OCI-LY7 (cell line): ENCODE measurements at regions not wholly inside any gene's neighbourhood (a gene's known extent, or its start where the extent isn't known, plus 50 kb on each side); places are given as distances from the start of the nearest gene placed in this dataset.

ENCODE experiments used
- BruUV-seq: library from RNA; stranded (reverse); fragments of 400-500 nt; replicated peaks from 2 replicates; lab custom pipeline; 2021; lab: Mats Ljungman, UMichigan
- CTCF ChIA-PET: fragments of 300-600 bp; sonication (Branson Sonifier 250); formaldehyde crosslinking; loops from one replicate; lab custom pipeline; 2022; ENCODE audit warnings: antibody characterized with exemption; ENCODE audit not compliant: unreplicated experiment; lab: Charles Lee
- POLR2A ChIA-PET: fragments of 300-600 bp; sonication (Branson Sonifier 250); formaldehyde crosslinking; loops from one replicate; lab custom pipeline; 2022; ENCODE audit warnings: antibody characterized with exemption; lab: Charles Lee
- DNase-seq: peaks from one replicate; pipeline ENCODE4 v3.0.0-alpha.2; 2015; ENCODE audit warnings: low spot score
- H2AFZ ChIP-seq: fragments of 200-600 bp; sonication (generic), shearing (Covaris generic); 2 replicates; pipeline ENCODE4 v1.6.1; 2014; ENCODE audit warnings: mild to moderate bottlenecking, antibody characterized with exemption, low read length, moderate library complexity
- H3K27ac ChIP-seq: fragments of 200-600 bp; sonication (generic); 2 replicates; pipeline ENCODE4 v1.5.1; 2014; ENCODE audit warnings: mixed run types, low read depth, mild to moderate bottlenecking, moderate library complexity, low read length, inconsistent platforms; ENCODE audit not compliant: poor library complexity, severe bottlenecking
- H3K36me3 ChIP-seq: fragments of 200-600 bp; sonication (generic); 2 replicates; pipeline ENCODE4 v1.6.1; 2014; ENCODE audit warnings: mild to moderate bottlenecking, antibody characterized with exemption, low read length, moderate library complexity, mixed read lengths; ENCODE audit not compliant: insufficient read depth
- H3K4me1 ChIP-seq: fragments of 200-600 bp; sonication (generic); 2 replicates; pipeline ENCODE4 v1.5.1; 2014; ENCODE audit warnings: mild to moderate bottlenecking, low read length; ENCODE audit not compliant: insufficient read depth, poor library complexity, severe bottlenecking
- H3K4me2 ChIP-seq: fragments of 200-600 bp; sonication (generic); 2 replicates; pipeline ENCODE4 v1.6.1; 2014; ENCODE audit warnings: mild to moderate bottlenecking, low read length
- H3K4me3 ChIP-seq: fragments of 200-600 bp; sonication (generic); 2 replicates; pipeline ENCODE4 v1.5.1; 2014; ENCODE audit warnings: mild to moderate bottlenecking, low read depth, low read length; ENCODE audit not compliant: poor library complexity, severe bottlenecking
- H3K79me2 ChIP-seq: fragments of 200-600 bp; sonication (generic); 2 replicates; pipeline ENCODE4 v1.6.1; 2016; ENCODE audit warnings: low read depth, mild to moderate bottlenecking, low read length, moderate library complexity, mixed read lengths; ENCODE audit not compliant: insufficient read depth
- H3K9me2 ChIP-seq: fragments of 200-600 bp; sonication (generic); 2 replicates; pipeline ENCODE4 v1.6.1; 2016; ENCODE audit warnings: mild to moderate bottlenecking, low read length, mixed read lengths; ENCODE audit not compliant: insufficient read depth
- H3K9me3 ChIP-seq: fragments of 200-600 bp; sonication (generic); 2 replicates; pipeline ENCODE4 v1.6.1; 2014; ENCODE audit warnings: mild to moderate bottlenecking, mixed run types, low read length, mixed read lengths
- H4K20me1 ChIP-seq: fragments of 200-600 bp; sonication (generic); 2 replicates; pipeline ENCODE4 v1.6.1; 2014; ENCODE audit warnings: mild to moderate bottlenecking, antibody characterized with exemption, low read length, moderate library complexity, mixed read lengths; ENCODE audit not compliant: insufficient read depth
- CTCF ChIP-seq: fragments of 200-600 bp; sonication (generic); conservative IDR thresholded peaks from 2 replicates; pipeline ENCODE4 v1.5.1; 2014; ENCODE audit warnings: mild to moderate bottlenecking, antibody characterized with exemption, low read length, moderate library complexity, mixed read lengths
- EZH2phosphoT487 ChIP-seq: fragments of 200-600 bp; sonication (generic); IDR thresholded peaks from 2 replicates; pipeline ENCODE4 v1.6.1; 2018; ENCODE audit warnings: low read depth, borderline replicate concordance, mild to moderate bottlenecking, mixed run types, antibody characterized with exemption, low read length, moderate library complexity, mixed read lengths
- intact Hi-C: fragments of 100-400 bp; cut with micrococcal nuclease; formaldehyde crosslinking; loops from one replicate; pipeline ENCODE4 v1.10.0; 2022; ENCODE audit not compliant: unreplicated experiment

- Histone ChIP-seq H3K36me3 (no peaks in the 10 kb centered on the region), H3K9me3 (no peaks in the 10 kb centered on the region), H3K4me2 (no peak overlapping the region), H3K27ac (no peak overlapping the region), H3K4me1 (no peaks in the 10 kb centered on the region), H3K79me2 (no peaks in the 10 kb centered on the region), H3K9me2 (no peaks in the 10 kb centered on the region), H4K20me1 (no peaks in the 10 kb centered on the region), H2AFZ (no peak overlapping the region), H3K4me3 (no peak overlapping the region)
- BruUV-seq, result no TSS peak
- ChIA-PET POLR2A (no interaction called here), CTCF (no interaction called here)
- intact Hi-C loops, result no loop called here
- no peak for DNase-seq
- no peak for TF ChIP-seq EZH2phosphoT487
- no peak for TF ChIP-seq CTCF
Observed at GRCh38 chr12:34398706-34399630, 376.7 kb downstream of the ALG10 start.

GRCh38 chr12:34399631-34400410 lies 377.5 kb downstream of the ALG10 start:
- H3K27ac ChIP-seq, result no peak overlapping the region
- H3K4me1 ChIP-seq, result no peaks in the 10 kb centered on the region
- intact Hi-C loops, result no loop called here
- no peaks in the 10 kb centered on the region for H3K36me3 ChIP-seq
- DNase-seq, result no peak
- H3K9me3 ChIP-seq, result no peaks in the 10 kb centered on the region
- no peaks in the 10 kb centered on the region for H3K9me2 ChIP-seq
- no peak for TF ChIP-seq EZH2phosphoT487
- TF ChIP-seq CTCF, result no peak
- CTCF ChIA-PET, result no interaction called here
- no peak overlapping the region for H3K4me2 ChIP-seq
- H4K20me1 ChIP-seq, result no peaks in the 10 kb centered on the region
- POLR2A ChIA-PET, result no interaction called here
- no TSS peak for BruUV-seq
- H2AFZ ChIP-seq, result no peak overlapping the region
- H3K79me2 ChIP-seq, result no peaks in the 10 kb centered on the region
- no peak overlapping the region for H3K4me3 ChIP-seq
